Fibroblast of lung (primary cell): ENCODE measurements at regions not wholly inside any gene's neighbourhood (a gene's known extent, or its start where the extent isn't known, plus 50 kb on each side); places are given as distances from the start of the nearest gene placed in this dataset.
A peak's percentile ranks its signal among the peaks of the same experiment; 100 is the strongest.

ENCODE experiments used
- EZH2 ChIP-seq: IDR thresholded peaks from 2 replicates; pipeline ENCODE4 v1.5.1; 2012; ENCODE audit warnings: low read length, control low read depth, mild to moderate bottlenecking; ENCODE audit errors: missing control alignments
- TF ChIP-seq, protein P1 (sequence below), 2 donors: IDR thresholded peaks in 1 of 2; conservative IDR thresholded peaks in 1 of 2; 1 replicate in 1 of 2; 2 replicates in 1 of 2; pipeline ENCODE4 v1.5.1; 2011 to 2012; ENCODE audit warnings: low read length in 2 of 2, control low read depth in 1 of 2, inconsistent platforms in 1 of 2, low read depth in 1 of 2, mild to moderate bottlenecking in 1 of 2

GRCh38 chr16:88144028-88144511, 192.8 kb downstream of the BANP start:
- TF ChIP-seq, protein P1, sequence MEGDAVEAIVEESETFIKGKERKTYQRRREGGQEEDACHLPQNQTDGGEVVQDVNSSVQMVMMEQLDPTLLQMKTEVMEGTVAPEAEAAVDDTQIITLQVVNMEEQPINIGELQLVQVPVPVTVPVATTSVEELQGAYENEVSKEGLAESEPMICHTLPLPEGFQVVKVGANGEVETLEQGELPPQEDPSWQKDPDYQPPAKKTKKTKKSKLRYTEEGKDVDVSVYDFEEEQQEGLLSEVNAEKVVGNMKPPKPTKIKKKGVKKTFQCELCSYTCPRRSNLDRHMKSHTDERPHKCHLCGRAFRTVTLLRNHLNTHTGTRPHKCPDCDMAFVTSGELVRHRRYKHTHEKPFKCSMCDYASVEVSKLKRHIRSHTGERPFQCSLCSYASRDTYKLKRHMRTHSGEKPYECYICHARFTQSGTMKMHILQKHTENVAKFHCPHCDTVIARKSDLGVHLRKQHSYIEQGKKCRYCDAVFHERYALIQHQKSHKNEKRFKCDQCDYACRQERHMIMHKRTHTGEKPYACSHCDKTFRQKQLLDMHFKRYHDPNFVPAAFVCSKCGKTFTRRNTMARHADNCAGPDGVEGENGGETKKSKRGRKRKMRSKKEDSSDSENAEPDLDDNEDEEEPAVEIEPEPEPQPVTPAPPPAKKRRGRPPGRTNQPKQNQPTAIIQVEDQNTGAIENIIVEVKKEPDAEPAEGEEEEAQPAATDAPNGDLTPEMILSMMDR (conservative IDR thresholded peaks at IDR 0.05 in 1 of 2, IDR thresholded peaks at IDR 0.05 in 1 of 2; ENCODE audit: low read depth in 1 of 2, low read length in 2 of 2): no peak
- peak; percentile 36 for TF ChIP-seq EZH2
